OCI-LY1 (cell line): ENCODE measurements at regions not wholly inside any gene's neighbourhood (a gene's known extent, or its start where the extent isn't known, plus 50 kb on each side); places are given as distances from the start of the nearest gene placed in this dataset.

Source experiments
- H2AFZ ChIP-seq: fragments of 200-600 bp; sonication (generic), shearing (Covaris generic); 2 replicates; pipeline ENCODE4 v1.6.0; 2014; ENCODE audit warnings: antibody characterized with exemption, mild to moderate bottlenecking, low read length
- H3F3A ChIP-seq: fragments of 200-600 bp; sonication (generic), shearing (Covaris generic); 2 replicates; pipeline ENCODE4 v1.6.0; 2014; ENCODE audit warnings: mild to moderate bottlenecking, antibody characterized with exemption, low read length, moderate library complexity; ENCODE audit not compliant: insufficient read depth
- H3K27ac ChIP-seq: fragments of 200-600 bp; sonication (generic); 2 replicates; pipeline ENCODE4 v1.5.1; 2014; ENCODE audit warnings: low read length, mixed run types, mild to moderate bottlenecking, low read depth; ENCODE audit not compliant: poor library complexity, severe bottlenecking
- H3K27me3 ChIP-seq: fragments of 200-600 bp; sonication (generic); 2 replicates; pipeline ENCODE4 v1.6.0; 2014; ENCODE audit warnings: antibody characterized with exemption, mild to moderate bottlenecking, low read length, moderate library complexity; ENCODE audit not compliant: insufficient read depth
- H3K36me3 ChIP-seq: fragments of 200-600 bp; sonication (generic); 2 replicates; pipeline ENCODE4 v1.6.1; 2014; ENCODE audit warnings: mild to moderate bottlenecking, antibody characterized with exemption, low read length, moderate library complexity, mixed read lengths; ENCODE audit not compliant: insufficient read depth
- H3K4me1 ChIP-seq: fragments of 200-600 bp; sonication (generic); 2 replicates; pipeline ENCODE4 v1.5.1; 2014; ENCODE audit warnings: mild to moderate bottlenecking, low read length, moderate library complexity; ENCODE audit not compliant: insufficient read depth, severe bottlenecking
- H3K4me2 ChIP-seq: fragments of 200-600 bp; sonication (generic), shearing (Covaris generic); 2 replicates; pipeline ENCODE4 v1.6.1; 2014; ENCODE audit warnings: low read length
- H3K4me3 ChIP-seq: fragments of 200-600 bp; sonication (generic); 2 replicates; pipeline ENCODE4 v1.5.1; 2014; ENCODE audit warnings: low read length, low read depth, mild to moderate bottlenecking, mixed read lengths; ENCODE audit not compliant: poor library complexity, severe bottlenecking
- H3K79me2 ChIP-seq: fragments of 200-600 bp; shearing (Covaris generic); 2 replicates; pipeline ENCODE4 v1.6.1; 2016; ENCODE audit warnings: mixed run types, low read length, mixed read lengths; ENCODE audit not compliant: insufficient read depth
- H3K9ac ChIP-seq: fragments of 200-600 bp; sonication (generic), shearing (Covaris generic); 2 replicates; pipeline ENCODE4 v1.6.1; 2014; ENCODE audit warnings: mild to moderate bottlenecking, low read length, mixed read lengths
- H3K9me2 ChIP-seq: fragments of 200-600 bp; sonication (generic), shearing (Covaris generic); 2 replicates; pipeline ENCODE4 v1.6.1; 2014; ENCODE audit warnings: low read depth, mild to moderate bottlenecking, low read length, mixed read lengths
- H3K9me3 ChIP-seq: fragments of 200-600 bp; shearing (Covaris generic); 2 replicates; pipeline ENCODE4 v1.6.1; 2014; ENCODE audit warnings: low read length, mixed read lengths
- H4K20me1 ChIP-seq: fragments of 200-600 bp; sonication (generic), shearing (Covaris generic); 2 replicates; pipeline ENCODE4 v1.6.0; 2016; ENCODE audit warnings: mild to moderate bottlenecking, low read length; ENCODE audit not compliant: insufficient read depth
- CTCF ChIP-seq: fragments of 200-600 bp; sonication (generic), shearing (Covaris generic); IDR thresholded peaks from 2 replicates; pipeline ENCODE4 v1.5.1; 2017; ENCODE audit warnings: mild to moderate bottlenecking, antibody characterized with exemption, low read length, moderate library complexity, mixed read lengths
- EZH2 ChIP-seq: fragments of 200-600 bp; sonication (generic), shearing (Covaris generic); IDR thresholded peaks from 2 replicates; pipeline ENCODE4 v1.8.0; 2017; ENCODE audit warnings: borderline replicate concordance, mixed run types, mild to moderate bottlenecking, antibody characterized with exemption, low read length, moderate library complexity, mixed read lengths

GRCh38 chr6:14440940-14441781 is 323.6 kb downstream of the CD83 start:
- Histone ChIP-seq H3K27me3 (no peaks in the 10 kb centered on the region), H3K9ac (no peak overlapping the region), H3K9me3 (no peaks in the 10 kb centered on the region), H3K4me3 (no peak overlapping the region), H3K36me3 (no peaks in the 10 kb centered on the region), H3K79me2 (no peaks in the 10 kb centered on the region), H3K4me1 (no peaks in the 10 kb centered on the region), H3K9me2 (no peaks in the 10 kb centered on the region), H2AFZ (no peak overlapping the region), H3K4me2 (no peak overlapping the region), H4K20me1 (no peaks in the 10 kb centered on the region), H3F3A (no peaks in the 10 kb centered on the region), H3K27ac (no peak overlapping the region)
- no peak for TF ChIP-seq CTCF
- no peak for TF ChIP-seq EZH2

- Histone ChIP-seq H3K27ac (no peak overlapping the region), H3K36me3 (no peaks in the 10 kb centered on the region), H3K9me3 (no peaks in the 10 kb centered on the region), H4K20me1 (no peaks in the 10 kb centered on the region), H3K9ac (no peak overlapping the region), H3K27me3 (no peaks in the 10 kb centered on the region), H2AFZ (no peak overlapping the region), H3K4me1 (no peaks in the 10 kb centered on the region), H3K79me2 (no peaks in the 10 kb centered on the region), H3F3A (no peaks in the 10 kb centered on the region), H3K4me2 (no peak overlapping the region), H3K9me2 (no peaks in the 10 kb centered on the region), H3K4me3 (no peak overlapping the region)
- TF ChIP-seq EZH2 (no peak), CTCF (no peak)
Measured at GRCh38 chr6:14442242-14442641, 324.7 kb downstream of the CD83 start.

DNA sequence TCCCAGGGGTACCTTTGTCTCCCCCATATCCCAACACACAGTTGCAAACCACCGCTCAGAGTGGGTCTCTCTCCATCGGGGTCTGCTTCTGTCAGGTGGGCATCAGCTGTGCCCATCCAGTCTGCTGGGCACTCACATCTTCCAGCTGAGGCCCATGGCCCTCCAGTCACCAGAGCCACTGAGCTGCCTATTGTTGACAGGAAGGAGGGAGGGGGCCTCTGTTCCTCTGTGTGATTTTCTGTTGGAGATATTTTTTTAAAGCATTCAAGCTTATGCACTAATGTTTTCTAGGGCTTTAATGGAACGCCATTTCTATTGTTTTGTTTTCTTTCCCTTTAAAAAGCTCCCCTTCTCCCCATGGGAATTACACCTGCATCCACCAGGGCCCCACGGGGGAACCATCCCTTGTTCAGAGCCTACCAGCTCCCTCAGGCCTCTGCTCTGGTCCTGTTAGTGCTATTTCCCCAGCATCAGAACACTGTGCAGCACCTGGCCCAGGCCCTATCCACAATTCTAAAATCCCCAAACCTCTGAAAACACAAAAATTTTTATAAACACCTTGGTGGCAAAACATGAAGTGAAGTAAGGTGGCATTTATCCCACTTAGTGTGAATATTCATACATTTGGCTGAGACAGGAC is 326.2 kb downstream of the CD83 start:
- no peak overlapping the region for H3K4me2 ChIP-seq
- H3K27ac ChIP-seq = no peak overlapping the region
- no peaks in the 10 kb centered on the region for H3K79me2 ChIP-seq
- H3K9me3 ChIP-seq = no peaks in the 10 kb centered on the region
- H2AFZ ChIP-seq = no peak overlapping the region
- TF ChIP-seq EZH2 = no peak
- no peak for TF ChIP-seq CTCF
- no peak overlapping the region for H3K4me3 ChIP-seq
- no peaks in the 10 kb centered on the region for H3K36me3 ChIP-seq
- H3K27me3 ChIP-seq = no peaks in the 10 kb centered on the region
- H4K20me1 ChIP-seq = no peaks in the 10 kb centered on the region
- H3K9ac ChIP-seq = no peak overlapping the region
- no peaks in the 10 kb centered on the region for H3F3A ChIP-seq
- no peaks in the 10 kb centered on the region for H3K9me2 ChIP-seq
- H3K4me1 ChIP-seq = no peaks in the 10 kb centered on the region
